ENCODE measurements at regions not wholly inside any gene's neighbourhood (a gene's known extent, or its start where the extent isn't known, plus 50 kb on each side); places are given as distances from the start of the nearest gene placed in this dataset.

DNA sequence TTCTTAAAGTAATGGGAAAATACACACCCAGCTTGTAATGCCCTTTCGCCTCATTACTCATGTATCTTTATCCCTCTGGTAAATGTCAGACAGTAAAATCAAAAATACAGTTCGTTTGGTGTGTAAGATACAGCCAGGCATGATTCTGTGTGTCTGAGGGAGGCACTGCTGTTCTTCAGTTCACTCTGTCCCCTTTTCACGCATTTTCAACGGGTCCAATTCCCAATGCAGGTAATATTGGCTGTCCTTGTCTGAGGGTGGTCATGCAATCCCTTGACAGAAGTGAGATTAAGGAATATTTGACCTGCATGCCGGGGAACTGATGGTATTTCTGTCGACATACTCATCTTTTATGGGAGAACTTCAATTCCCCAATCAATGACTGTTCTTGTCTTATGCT lies 587.2 kb upstream of the NXPH2 start:
- no peak overlapping the region for H3K4me3 ChIP-seq (ENCODE audit: low read depth, low read length)
- DNase-seq (ENCODE audit: low read depth) = no peak
- no peak for TF ChIP-seq CTCF (IDR thresholded peaks at IDR 0.05; ENCODE audit: insufficient read depth, low read length)

GRCh38 chr2:139366681-139367080 lies 586.5 kb upstream of the NXPH2 start:
- no peak for TF ChIP-seq CTCF (IDR thresholded peaks at IDR 0.05; ENCODE audit: insufficient read depth, low read length)
- H3K4me3 ChIP-seq (ENCODE audit: low read depth, low read length) = no peak overlapping the region
- DNase-seq (ENCODE audit: low read depth) = no peak

DNA sequence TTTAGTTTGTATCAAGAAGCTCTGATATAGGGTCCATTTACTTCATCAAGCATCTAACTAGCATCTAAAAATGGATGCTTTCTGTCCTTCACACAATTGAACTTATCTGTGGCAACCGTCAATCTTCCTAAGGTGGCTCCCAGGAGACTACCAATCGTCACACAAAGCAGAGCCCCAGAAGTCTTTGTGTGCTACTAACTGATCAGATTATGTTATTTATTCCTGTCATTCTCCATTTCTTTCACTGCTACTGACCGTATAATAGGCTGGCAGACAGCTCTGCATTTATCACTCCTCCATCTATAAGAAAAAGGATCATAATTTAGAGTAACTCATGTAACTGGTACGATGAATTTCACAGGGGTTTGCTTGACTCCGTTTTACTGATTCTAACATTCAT lies 585.0 kb upstream of the NXPH2 start:
- DNase-seq (ENCODE audit: low read depth) = no peak
- TF ChIP-seq CTCF (IDR thresholded peaks at IDR 0.05; ENCODE audit: insufficient read depth, low read length) = no peak
- no peak overlapping the region for H3K4me3 ChIP-seq (ENCODE audit: low read depth, low read length)

- DNase-seq (ENCODE audit: low read depth) = no peak
- H3K4me3 ChIP-seq (ENCODE audit: low read depth, low read length) = no peak overlapping the region
- TF ChIP-seq CTCF (IDR thresholded peaks at IDR 0.05; ENCODE audit: insufficient read depth, low read length) = no peak
These were observed 580.5 kb upstream of the NXPH2 start for GRCh38 chr2:139360654-139361053.

DNA sequence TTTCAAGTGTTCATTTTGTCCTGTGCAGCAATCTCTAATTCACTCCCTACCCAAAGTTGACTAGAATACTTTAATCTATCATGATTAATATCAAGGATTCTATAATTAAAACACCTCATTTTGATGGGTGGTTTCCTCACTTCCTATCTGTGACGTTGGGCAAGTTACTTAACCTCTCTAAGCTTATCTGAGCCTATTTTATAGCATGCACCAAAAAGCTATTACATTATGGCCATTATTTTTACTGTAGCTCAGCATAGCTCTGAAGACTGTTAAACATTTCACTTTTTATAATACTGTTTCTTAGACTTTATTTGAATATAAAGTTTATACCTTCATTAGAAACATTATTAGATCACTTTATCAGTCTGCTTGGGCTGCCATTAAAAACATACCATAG lies 579.6 kb upstream of the NXPH2 start:
- H3K4me3 ChIP-seq (ENCODE audit: low read depth, low read length) = no peak overlapping the region
- no peak for DNase-seq (ENCODE audit: low read depth)
- TF ChIP-seq CTCF (IDR thresholded peaks at IDR 0.05; ENCODE audit: insufficient read depth, low read length) = no peak

DNA sequence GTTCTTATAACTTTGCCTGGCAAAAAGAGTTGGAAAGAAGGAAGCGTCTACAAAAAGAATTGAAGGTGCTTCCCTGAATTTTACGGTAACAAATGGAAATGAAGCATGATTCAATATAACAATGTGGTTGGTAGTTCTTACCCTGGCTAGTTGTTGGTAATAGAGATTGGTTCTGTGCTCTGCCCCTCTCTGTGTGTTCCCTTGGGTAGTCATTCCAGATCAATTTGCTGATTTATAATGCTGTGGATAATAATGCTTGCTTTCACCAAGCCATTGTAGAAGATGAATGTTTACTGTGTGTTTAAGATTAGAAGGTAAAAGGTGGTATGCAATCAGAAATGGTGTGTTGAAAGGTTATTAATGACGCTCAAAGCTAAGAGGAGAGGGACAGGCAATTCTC lies 577.8 kb upstream of the NXPH2 start:
- no peak overlapping the region for H3K4me3 ChIP-seq (ENCODE audit: low read depth, low read length)
- no peak for DNase-seq (ENCODE audit: low read depth)
- TF ChIP-seq CTCF (IDR thresholded peaks at IDR 0.05; ENCODE audit: insufficient read depth, low read length) = no peak

DNA sequence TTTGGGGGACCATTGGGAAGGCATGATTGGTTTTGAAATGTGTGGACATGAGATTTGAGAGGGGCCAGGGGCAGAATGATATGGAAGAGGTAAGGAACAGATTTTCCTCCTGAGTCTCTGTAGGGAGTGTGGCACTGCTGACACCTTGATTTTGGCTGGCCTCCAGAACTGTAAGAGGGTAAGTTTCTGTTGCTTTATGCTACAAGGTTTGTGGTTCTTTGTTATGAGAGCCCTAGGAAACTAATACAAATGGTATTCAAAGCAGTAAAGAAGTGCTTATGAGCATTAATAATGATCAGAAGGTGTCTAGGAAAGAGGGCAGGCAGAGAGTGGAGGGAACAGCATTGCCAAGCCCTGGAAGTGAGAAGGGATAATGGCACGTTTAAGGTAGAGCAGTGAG lies 574.3 kb upstream of the NXPH2 start:
- no peak overlapping the region for H3K4me3 ChIP-seq (ENCODE audit: low read depth, low read length)
- no peak for DNase-seq (ENCODE audit: low read depth)
- no peak for TF ChIP-seq CTCF (IDR thresholded peaks at IDR 0.05; ENCODE audit: insufficient read depth, low read length)
